GM21737 (cell line): ENCODE measurements at regions not wholly inside any gene's neighbourhood (a gene's known extent, or its start where the extent isn't known, plus 50 kb on each side); places are given as distances from the start of the nearest gene placed in this dataset.

Experiments
- ATAC-seq: cut with Tn5 transposase; IDR thresholded peaks from one replicate; pipeline ENCODE4 v1.9.1; 2021; ENCODE audit warnings: mild to moderate bottlenecking, moderate library complexity; ENCODE audit not compliant: unreplicated experiment

GRCh38 chr1:30638811-30639210, 84.6 kb downstream of the MATN1 start:
- no peak for ATAC-seq

- ATAC-seq, result no peak
Measured at GRCh38 chr1:30638086-30638485, 85.3 kb downstream of the MATN1 start.

GRCh38 chr1:30637183-30637980, 86.0 kb downstream of the MATN1 start:
- no peak for ATAC-seq

GRCh38 chr1:30636621-30637020, 86.8 kb downstream of the MATN1 start:
- ATAC-seq, result no peak

- no peak for ATAC-seq
Measured at GRCh38 chr1:30635391-30635975, 87.9 kb downstream of the MATN1 start.

- ATAC-seq, result no peak
Measured at GRCh38 chr1:30634507-30634906, 88.9 kb downstream of the MATN1 start.

- ATAC-seq, result no peak
Measured at GRCh38 chr1:30633294-30633693, 90.1 kb downstream of the MATN1 start.

- no peak for ATAC-seq
Measured at GRCh38 chr1:30632481-30632880, 90.9 kb downstream of the MATN1 start.

GRCh38 chr1:30631700-30632099, 91.7 kb downstream of the MATN1 start:
- ATAC-seq, result no peak

- no peak for ATAC-seq
Measured at GRCh38 chr1:30629501-30629900, 93.9 kb downstream of the MATN1 start.

GRCh38 chr1:30627994-30628393, 95.4 kb downstream of the MATN1 start:
- no peak for ATAC-seq

GRCh38 chr1:30627206-30627605, 96.2 kb downstream of the MATN1 start:
- ATAC-seq, result no peak

GRCh38 chr1:30623431-30623830, 100.0 kb downstream of the MATN1 start:
- no peak for ATAC-seq

GRCh38 chr1:30619619-30620018, 103.8 kb downstream of the MATN1 start:
- no peak for ATAC-seq

GRCh38 chr1:30618335-30618747, 105.0 kb downstream of the MATN1 start:
- ATAC-seq, result no peak

GRCh38 chr1:30616759-30617158, 106.6 kb downstream of the MATN1 start:
- no peak for ATAC-seq

GRCh38 chr1:30615816-30616590, 107.4 kb downstream of the MATN1 start:
- ATAC-seq, result no peak

GRCh38 chr1:30615076-30615795, 108.1 kb downstream of the MATN1 start:
- no peak for ATAC-seq

- no peak for ATAC-seq
Measured at GRCh38 chr1:30613188-30613587, 110.2 kb downstream of the MATN1 start.

GRCh38 chr1:30612536-30613065, 110.8 kb downstream of the MATN1 start:
- no peak for ATAC-seq

- no peak for ATAC-seq
Measured at GRCh38 chr1:30611741-30612309, 111.6 kb downstream of the MATN1 start.
